ACHN (cell line): ENCODE measurements at regions not wholly inside any gene's neighbourhood (a gene's known extent, or its start where the extent isn't known, plus 50 kb on each side); places are given as distances from the start of the nearest gene placed in this dataset.

ENCODE experiments used
- DNase-seq: peaks from one replicate; pipeline ENCODE4 v3.0.0-alpha.2; 2015
- in situ Hi-C: cut with HindIII; loops from 2 replicates; pipeline ENCODE4 v1.10.0; 2017; ENCODE audit warnings: low sequenced_read_pairs, low pct_ligation_motif_present, low pct_unique_long_range_greater_than_20kb

DNA sequence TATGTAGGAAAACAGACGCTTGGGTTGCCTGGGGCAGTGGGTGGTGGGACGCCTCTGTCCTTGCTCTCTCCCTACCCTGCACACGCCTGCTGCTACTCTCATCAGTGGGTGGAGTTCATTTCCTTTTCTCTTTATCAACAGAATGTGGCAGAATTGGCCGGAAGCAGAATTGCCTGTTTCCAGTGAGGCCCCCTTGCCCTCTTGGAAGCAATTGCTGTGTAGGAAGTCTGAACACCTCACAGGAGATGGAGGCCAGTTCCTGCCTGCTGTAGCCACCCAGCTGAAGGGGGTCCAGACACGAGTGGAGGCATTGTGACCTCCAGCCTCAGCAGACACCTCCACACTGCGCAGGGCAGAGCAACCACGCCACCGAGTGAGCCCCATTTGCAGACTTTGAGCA is 331.6 kb upstream of the ZNF32 start:
- in situ Hi-C loops, result no loop called here
- DNase-seq, result no peak

DNA sequence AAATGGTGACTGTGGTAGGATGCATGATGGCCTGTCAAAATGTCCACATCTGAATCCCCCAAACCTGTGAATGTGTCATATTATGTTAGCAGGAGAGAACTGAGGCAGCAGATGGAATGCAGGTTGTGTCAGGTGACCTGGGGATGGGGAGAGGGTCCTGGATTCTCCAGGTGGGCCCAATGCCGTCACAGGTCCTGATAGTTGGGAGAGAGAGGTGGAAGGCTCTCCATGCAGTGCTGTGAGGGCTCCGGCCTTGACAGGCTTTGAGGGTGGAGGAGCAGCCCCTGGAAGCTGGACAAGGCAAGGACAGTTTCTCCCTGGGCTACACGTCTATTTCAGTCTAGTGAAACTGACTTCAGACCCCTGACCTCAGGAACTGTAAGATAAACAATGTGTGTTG is 330.9 kb upstream of the ZNF32 start:
- in situ Hi-C loops, result no loop called here
- DNase-seq, result no peak

DNA sequence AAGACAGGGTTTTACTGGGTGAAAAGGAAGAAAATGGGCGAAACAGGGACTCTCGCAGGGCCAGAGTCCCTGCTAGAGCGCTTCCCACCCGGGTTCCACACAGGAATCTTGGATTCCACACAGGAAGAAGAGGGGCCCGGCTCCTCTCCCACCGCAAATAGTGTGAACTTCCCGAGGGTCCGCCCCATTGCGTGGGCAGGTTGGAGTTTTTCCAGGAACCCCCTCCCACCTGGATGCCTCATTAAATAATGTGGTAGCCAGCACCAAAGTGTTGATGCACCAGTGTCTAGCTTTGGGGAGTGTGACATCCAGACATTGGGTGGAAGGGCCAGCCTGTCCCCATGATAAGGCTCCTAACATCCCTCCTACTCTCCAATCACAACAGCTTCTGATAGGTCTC is 330.3 kb upstream of the ZNF32 start:
- in situ Hi-C loops, result no loop called here
- DNase-seq, result no peak

DNA sequence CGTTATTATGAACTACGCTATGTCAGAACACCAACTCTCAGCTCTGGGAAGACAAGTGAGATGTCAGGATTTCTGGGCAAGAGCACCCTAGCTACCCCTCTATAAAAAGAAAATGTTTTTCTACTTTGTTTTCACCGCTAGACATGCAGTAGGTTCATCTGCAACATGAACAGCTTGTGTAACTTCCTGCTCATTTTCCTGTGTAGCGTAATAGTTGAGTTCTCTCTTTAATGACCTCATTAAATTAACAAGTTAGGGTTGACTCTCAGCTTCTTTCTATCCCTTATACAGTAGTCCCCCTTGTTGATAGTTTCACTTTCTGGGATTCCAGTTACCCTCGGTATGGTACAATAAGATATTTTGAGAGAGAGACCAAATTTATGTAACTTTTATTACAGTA is 329.4 kb upstream of the ZNF32 start:
- in situ Hi-C loops, result no loop called here
- DNase-seq, result no peak

DNA sequence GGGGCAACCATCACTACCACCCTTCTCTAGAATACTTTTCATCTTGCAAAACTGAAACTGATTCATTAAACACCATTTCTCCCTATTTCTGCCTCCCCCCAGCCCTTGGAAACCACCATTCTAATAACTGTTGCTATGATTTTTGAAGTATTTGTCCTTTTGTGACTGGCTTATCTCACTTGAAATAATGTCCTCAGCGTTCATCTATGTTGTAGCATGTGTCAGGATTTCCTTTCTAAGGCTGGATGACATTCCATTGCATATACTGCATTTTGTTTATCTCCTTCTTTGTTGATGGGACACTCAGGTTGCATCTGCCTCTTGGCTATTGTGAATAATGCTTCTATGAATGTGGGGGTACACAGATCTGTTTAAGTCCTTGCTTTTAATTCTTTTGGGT is 327.6 kb upstream of the ZNF32 start:
- in situ Hi-C loops, result no loop called here

DNA sequence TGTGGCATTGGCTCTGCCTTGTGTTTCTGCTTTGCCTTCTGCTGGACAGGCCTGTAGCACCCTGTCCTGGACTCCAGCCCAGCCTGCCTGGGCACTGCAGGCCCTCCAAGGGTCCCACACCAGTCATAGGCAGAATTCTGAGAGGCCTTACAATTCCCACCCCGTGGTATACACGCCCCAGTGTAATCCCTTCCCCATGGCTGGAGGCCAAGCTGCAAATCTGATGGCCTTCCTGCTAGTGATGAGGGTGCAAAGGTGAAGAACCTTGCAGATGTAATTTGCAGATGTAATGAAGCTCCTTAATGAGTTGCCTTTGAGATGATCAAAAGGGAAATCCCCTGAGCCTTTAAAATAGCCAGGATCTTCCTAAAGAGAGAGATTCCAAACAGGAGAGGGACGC is 325.1 kb upstream of the ZNF32 start:
- no peak for DNase-seq
- in situ Hi-C loops, result no loop called here

More for the DNA sequence above, 327.6 kb upstream of the ZNF32 start:
- DNase-seq, result no peak

DNA sequence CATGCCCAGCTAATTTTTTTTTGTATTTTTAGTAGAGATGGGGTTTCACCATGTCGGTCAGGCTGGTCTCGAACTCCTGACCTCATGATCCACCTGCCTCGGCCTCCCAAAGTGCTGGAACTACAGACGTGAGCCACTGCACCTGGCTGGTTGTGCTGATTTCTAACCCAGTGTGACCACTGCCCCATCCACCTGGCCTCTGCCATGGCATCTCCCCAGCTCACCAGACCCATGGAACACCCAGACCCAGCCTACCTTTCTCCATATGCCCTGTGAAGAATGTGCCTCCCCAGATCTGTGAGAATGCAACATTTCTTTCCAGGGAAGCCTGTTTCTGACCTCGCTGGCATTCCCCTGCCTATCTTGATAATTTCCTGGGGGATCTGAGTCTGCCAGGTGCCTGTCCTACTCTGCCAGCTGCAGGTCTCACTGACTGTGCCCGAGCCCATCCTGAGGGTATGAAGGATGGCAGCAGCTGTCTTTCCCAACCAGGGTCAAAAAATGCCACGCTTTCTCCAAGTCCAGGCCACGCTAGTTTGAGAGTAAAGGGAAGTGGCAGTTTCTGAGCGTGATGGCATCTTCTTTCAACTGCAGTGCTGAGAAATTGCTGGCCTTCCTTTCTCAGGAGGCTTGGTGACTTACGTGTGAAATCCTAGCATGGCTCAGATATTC is 324.4 kb upstream of the ZNF32 start:
- no peak for DNase-seq
- in situ Hi-C loops, result no loop called here

DNA sequence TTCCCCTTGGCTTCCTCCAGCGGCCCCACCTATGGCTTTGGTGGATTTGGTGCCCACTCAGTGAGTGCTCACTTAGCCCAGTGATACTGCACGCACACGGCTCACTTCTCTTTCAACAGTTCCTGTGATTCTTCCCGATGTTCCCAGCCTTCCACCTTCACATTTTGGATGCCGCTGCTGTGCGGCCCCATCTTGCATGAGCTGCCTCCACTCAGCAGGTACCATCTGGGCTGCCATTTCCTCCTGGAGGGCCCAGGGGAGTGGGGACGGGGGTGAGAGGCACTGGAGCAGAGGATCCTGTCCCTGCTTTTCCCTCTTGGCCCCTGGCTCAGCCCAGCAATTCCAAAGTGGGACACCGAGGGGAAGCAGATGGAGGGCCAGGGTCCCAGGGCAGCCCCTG is 323.3 kb upstream of the ZNF32 start:
- in situ Hi-C loops, result no loop called here
- no peak for DNase-seq

DNA sequence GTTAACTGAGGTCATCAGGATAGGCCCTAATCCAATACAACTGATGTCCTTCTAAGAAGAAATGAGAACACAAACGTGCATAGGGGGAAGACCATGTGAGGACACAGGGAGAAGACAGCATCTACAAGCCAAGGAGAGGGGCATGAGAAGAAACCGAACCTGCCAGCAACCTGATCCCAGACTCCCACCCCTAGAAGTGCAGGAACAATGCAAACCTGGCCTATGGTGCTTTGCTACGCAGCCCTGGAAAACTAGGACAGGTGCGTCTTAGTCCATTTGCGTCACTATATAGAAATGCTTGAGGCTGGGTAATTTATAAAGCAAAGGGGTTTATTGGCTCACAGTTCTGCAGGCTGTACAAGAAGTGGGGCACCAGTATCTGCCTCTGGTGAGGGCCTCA is 322.6 kb upstream of the ZNF32 start:
- in situ Hi-C loops, result no loop called here
- no peak for DNase-seq

DNA sequence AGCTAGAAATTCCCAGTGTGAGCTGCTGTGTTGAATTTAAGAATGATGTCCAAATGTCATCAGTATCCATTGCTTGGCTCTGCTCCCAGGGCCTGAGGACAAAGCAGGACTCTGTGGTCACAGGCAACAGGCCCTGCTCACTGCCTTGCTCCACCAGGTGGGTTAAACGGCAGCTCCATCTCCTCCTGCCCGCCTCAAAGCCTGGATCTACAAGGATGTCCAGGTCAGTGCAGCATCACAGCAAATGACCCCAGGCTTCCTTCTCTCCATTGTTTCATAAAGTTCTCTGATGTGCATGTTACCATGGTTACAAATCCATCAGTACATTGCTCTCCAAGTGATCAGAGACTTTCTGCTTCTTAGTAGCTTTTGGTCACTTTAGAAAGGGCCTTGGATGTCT is 322.0 kb upstream of the ZNF32 start:
- in situ Hi-C loops, result no loop called here
- DNase-seq, result no peak

DNA sequence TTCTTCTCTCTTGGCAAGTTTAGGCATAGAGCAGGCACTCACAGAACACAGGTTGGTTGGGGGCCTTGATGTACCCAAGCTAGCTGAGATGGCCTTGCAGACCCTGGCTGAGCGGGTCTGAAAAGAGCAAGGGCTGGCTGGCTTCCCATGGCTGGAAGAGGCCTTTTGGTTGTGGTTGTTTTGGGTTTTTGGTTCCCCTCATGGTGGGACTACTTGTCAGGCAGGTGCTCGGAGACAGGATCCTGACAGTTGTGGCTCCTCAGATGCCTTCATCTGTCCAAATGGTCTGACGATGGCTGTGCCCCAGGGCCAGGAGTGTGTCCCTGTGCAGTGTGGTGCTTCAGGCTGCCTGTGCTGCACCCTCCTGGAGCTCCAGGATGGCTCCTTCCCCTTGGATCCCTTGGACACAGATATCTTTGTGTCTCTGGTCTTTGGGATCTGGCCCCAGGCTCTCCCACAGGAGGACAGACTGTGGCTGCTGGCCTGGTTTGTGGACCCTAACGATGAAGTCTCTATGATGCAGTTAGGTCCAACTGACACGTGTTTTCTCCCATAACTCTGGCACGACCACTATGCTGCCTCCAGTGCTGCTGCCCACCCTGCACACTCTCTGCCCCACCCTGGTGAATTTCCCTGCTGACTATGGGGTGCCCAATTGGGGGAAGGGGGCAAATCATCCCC is 321.5 kb upstream of the ZNF32 start:
- in situ Hi-C loops, result no loop called here
- no peak for DNase-seq

DNA sequence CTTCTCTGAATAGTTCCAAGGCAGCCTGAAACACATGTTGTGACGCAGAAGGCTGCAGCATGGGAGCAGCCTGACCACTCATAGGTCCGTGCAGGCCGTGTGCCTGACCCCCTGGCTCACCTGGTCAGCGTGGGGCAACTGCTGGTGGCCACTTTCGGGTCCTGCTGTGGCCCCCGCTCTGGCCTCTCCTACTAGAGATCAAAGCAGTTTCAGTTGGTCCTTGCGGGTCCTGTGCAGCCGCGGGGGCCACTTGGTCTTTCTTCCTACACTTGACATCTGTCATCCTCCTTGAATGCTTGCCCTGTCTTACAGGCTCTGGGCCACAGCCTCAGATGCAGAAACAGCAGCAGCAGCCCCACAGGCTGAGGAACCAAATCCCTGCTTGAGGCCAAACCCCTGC is 320.8 kb upstream of the ZNF32 start:
- no peak for DNase-seq
- in situ Hi-C loops, result no loop called here

DNA sequence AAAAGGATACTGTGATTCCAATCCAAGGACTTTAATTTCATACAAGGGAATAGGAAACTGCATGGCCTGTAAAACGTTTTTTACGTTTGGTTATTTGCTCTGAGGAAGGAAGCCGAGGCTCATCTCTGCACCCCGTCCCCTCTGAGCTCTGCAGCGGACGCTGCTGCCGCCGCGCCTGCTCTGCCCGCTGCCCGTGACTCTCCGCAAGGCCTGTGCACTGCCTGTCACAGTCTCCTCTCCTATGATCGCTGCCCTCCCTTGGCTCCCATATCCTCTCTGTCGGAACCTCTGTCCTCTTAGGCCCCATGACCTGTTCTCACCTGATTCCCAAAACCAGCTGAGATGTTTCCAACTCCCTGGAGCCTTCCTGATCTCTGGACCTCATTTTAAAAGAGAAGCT is 320.3 kb upstream of the ZNF32 start:
- no peak for DNase-seq
- in situ Hi-C loops, result no loop called here

DNA sequence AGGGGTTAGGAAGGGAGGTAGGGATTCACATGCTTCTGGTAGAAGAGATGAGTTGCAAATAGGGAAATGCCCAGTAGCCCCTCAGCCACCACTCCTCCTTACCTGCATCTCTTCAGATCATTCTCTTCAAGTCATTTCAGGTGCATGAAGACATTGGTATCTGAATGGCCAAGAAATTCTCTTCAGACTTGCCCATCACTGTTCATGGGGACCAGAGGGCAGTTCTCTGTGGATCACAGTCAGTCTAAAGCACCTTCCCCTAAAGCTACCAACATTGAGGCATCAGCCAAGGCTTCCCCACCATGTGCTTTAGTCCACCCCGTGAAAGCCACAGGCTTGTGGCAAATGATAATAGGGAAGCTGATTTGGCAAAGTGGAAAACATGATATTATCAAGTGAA is 319.4 kb upstream of the ZNF32 start:
- in situ Hi-C loops, result no loop called here

DNA sequence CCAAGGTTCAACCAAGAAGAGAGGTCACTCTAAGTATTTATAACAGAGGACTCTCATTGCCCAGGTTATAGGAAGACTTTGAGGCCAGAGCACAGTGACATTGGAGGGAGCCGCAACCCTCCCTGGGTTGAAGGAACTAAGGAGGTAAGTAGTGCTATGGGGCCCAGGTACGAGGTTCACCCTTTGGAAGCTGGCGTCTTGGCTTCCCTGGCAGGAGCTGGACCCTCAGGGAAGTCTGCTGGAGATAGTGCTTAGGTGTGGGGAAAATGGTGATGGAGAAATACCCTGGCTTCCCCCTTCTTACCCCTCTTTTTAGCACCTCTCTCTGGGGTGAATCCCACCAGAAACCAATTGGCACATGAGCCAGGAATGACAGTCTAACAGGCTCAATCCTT is 317.9 kb upstream of the ZNF32 start:
- in situ Hi-C loops, result no loop called here
- no peak for DNase-seq

More for the DNA sequence above, 319.4 kb upstream of the ZNF32 start:
- no peak for DNase-seq

DNA sequence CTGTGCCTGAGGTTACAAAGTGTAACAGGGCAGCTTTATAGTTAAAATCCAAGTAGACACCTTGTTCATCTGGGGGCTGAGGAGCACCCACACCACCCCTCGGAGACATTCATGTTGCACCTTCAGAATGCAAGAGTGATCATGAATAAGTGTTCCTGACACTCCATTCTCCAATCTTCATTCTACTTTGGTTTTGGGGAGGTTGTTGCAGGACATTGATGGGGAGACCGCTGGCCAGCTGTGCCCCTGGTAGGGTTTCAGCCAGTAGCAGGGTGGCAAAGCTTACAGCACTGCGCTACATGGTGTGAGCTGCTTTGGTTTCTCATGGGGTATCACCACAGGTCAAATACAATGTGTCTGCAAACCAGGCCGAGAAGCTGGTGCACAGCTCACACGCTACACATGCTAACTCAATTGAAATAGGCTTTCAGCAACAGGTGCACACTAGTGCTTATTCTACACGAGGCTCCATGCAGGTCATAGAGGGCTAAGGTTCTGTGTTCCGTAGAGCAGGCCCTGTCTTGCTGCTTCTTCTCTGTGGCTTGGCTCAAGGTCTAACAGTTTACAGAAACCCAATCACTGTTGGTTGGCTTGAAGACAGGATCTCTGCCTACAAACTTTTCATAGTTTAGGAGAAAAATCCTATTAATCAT is 317.4 kb upstream of the ZNF32 start:
- in situ Hi-C loops, result no loop called here

DNA sequence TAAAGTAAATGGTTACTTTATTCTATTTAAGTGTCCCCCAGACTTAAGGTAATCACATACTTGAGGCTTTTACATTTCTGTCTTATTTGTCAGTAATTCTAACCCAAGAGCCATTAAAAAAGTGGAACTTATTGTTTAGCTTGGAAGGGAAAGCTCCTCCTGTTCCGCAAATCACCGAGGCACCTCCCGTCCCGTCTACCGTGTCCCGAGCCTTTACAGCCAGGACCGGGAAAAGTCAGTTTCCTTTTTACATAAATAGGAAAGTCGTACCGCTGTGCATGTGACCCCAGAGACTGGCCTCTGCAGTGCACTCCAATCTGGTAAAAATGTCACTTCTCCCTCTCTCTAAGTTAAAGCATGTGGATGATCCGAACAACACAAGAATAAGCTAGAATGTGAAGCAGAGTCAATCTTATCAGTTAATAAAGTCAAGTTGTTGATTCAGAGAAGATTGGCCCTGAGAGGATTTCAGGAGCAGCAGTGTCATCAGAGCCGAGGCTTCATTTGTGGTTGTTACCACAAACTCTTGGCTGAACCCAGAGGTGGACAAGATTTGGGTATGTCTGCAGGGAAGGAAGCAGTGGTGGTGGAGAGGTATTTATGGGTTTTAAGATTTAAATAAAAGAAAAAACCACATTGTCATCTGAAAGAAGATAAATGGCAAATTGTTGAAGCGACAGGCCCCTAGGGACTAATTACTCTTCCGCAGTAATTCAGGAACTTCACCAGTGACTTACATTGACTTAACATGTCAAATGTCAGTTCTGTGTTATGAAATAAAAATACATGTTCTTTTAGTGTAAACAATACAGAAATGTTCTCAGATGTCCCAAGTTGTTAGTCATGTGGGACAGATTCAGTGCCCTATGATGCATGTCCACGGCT is 316.6 kb upstream of the ZNF32 start:
- in situ Hi-C loops, result no loop called here
- no peak for DNase-seq

More for the DNA sequence above, 317.4 kb upstream of the ZNF32 start:
- no peak for DNase-seq

DNA sequence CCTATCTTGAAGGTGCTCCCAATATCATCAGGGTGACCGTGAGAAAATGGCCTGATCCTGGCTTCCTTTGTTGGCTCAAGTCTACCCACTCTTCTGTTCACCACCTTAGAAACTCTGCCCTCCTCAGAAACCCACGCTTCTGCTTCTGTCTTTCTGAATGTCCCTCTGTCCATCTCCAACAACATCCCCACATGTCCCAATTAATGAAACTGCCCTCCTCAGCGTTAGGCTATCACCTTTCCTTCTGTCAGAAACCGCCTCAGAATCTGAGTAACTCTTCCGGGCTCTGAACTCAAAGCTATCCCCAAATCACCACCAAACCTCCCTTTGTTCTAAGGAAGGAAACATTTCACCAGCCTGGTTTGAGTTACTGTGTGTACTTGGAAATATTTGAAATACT is 315.8 kb upstream of the ZNF32 start:
- DNase-seq, result no peak

DNA sequence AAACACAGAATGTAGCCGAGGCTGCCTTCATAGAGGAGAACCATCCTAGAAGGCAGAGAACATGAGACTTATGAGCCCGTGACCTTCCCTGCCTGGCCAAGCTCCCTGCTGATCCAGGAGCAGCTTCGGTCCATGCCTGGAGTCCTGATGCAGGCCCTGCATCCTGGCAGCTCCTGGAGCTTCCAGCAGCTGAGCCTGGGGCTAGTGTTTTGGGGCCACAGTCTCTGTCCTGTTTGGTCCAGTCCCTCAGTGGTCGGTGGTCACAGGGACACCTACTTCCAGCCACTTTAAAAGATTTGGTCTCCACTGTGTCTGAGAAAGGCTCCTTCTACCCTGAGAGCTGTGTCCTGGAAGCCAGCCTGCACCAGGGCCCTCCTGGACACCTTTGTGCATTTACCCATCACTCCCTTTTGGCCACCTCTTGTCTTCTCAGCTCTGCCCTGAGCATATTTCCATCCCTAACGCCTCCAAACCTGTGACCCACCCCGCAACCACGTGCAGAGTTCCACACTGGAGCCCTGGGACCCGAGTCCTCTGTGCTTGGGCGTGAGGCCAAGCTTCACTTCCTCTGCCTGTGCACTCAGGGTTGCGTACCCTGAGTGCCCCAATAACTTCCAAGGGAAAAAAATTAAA is 315.2 kb upstream of the ZNF32 start:
- DNase-seq, result no peak
- in situ Hi-C loops, result no loop called here

More for the DNA sequence above, 315.8 kb upstream of the ZNF32 start:
- in situ Hi-C loops, result no loop called here
